NCI-H2196 (cell line): ENCODE measurements at regions not wholly inside any gene's neighbourhood (a gene's known extent, or its start where the extent isn't known, plus 50 kb on each side); places are given as distances from the start of the nearest gene placed in this dataset.
"Not testable (repeated sequence)": the region's sequence is repeated elsewhere in the genome, so short reads cannot be mapped to it uniquely, and the experiment has no call there.

Source experiments
- DNase-seq: peaks from one replicate; lab custom pipeline; 2025; ENCODE audit not compliant: unreplicated experiment; lab: John Stamatoyannopoulos, UW

- DNase-seq: no peak
Measured at GRCh38 chr3:152578769-152579168, 256.2 kb upstream of the P2RY1 start.

- no peak for DNase-seq
Measured at GRCh38 chr3:152581951-152582350, 253.0 kb upstream of the P2RY1 start.

- DNase-seq: no peak
Measured at GRCh38 chr3:152583963-152584362, 251.0 kb upstream of the P2RY1 start.

- DNase-seq: no peak
Measured at GRCh38 chr3:152586974-152587373, 248.0 kb upstream of the P2RY1 start.

GRCh38 chr3:152587861-152588260 is 247.1 kb upstream of the P2RY1 start:
- DNase-seq: no peak

GRCh38 chr3:152589644-152590043 is 245.3 kb upstream of the P2RY1 start:
- DNase-seq: no peak

GRCh38 chr3:152591515-152591914 is 243.4 kb upstream of the P2RY1 start:
- DNase-seq: no peak

- no peak for DNase-seq
Measured at GRCh38 chr3:152593242-152593641, 241.7 kb upstream of the P2RY1 start.

GRCh38 chr3:152595975-152596821 is 238.7 kb upstream of the P2RY1 start:
- no peak for DNase-seq

- not testable (repeated sequence) for DNase-seq
Measured at GRCh38 chr3:152596832-152597231, 238.1 kb upstream of the P2RY1 start.

- DNase-seq: no peak
Measured at GRCh38 chr3:152606146-152606545, 228.8 kb upstream of the P2RY1 start.

GRCh38 chr3:152607179-152607578 is 227.8 kb upstream of the P2RY1 start:
- DNase-seq: no peak

- no peak for DNase-seq
Measured at GRCh38 chr3:152608696-152609594, 226.0 kb upstream of the P2RY1 start.

- no peak for DNase-seq
Measured at GRCh38 chr3:152609891-152610290, 225.0 kb upstream of the P2RY1 start.

GRCh38 chr3:152610622-152611021 is 224.3 kb upstream of the P2RY1 start:
- no peak for DNase-seq

GRCh38 chr3:152611905-152612304 is 223.0 kb upstream of the P2RY1 start:
- DNase-seq: no peak

GRCh38 chr3:152613851-152614250 is 221.1 kb upstream of the P2RY1 start:
- DNase-seq: no peak

GRCh38 chr3:152615681-152616080 is 219.2 kb upstream of the P2RY1 start:
- DNase-seq: no peak

GRCh38 chr3:152617609-152618008 is 217.3 kb upstream of the P2RY1 start:
- DNase-seq: no peak

GRCh38 chr3:152618529-152618928 is 216.4 kb upstream of the P2RY1 start:
- no peak for DNase-seq

- DNase-seq: no peak
Measured at GRCh38 chr3:152619691-152620090, 215.2 kb upstream of the P2RY1 start.

GRCh38 chr3:152620395-152620794 is 214.5 kb upstream of the P2RY1 start:
- DNase-seq: no peak
